ENCODE measurements at regions not wholly inside any gene's neighbourhood (a gene's known extent, or its start where the extent isn't known, plus 50 kb on each side); places are given as distances from the start of the nearest gene placed in this dataset.

DNA sequence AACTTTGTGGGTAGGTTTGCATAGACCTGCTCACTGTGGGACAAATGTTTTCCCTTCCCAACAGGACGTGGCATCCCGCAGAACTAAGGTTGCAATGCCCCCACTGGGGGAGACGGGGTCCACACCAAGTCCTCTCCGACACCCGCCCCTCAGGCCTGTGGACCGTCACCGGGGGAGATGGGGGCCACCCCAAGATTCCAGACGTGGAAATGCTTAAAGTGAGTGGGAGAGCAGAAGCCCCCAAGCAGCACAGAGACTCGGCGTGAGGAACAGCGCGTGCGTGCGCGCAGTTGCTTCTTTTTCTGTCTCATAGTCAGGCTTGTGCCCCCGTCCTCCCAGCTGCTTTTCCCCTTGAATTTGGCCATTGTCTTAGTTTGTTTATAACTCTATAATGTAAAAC is 826.3 kb upstream of the SALL3 start:
- TF ChIP-seq, protein P1, sequence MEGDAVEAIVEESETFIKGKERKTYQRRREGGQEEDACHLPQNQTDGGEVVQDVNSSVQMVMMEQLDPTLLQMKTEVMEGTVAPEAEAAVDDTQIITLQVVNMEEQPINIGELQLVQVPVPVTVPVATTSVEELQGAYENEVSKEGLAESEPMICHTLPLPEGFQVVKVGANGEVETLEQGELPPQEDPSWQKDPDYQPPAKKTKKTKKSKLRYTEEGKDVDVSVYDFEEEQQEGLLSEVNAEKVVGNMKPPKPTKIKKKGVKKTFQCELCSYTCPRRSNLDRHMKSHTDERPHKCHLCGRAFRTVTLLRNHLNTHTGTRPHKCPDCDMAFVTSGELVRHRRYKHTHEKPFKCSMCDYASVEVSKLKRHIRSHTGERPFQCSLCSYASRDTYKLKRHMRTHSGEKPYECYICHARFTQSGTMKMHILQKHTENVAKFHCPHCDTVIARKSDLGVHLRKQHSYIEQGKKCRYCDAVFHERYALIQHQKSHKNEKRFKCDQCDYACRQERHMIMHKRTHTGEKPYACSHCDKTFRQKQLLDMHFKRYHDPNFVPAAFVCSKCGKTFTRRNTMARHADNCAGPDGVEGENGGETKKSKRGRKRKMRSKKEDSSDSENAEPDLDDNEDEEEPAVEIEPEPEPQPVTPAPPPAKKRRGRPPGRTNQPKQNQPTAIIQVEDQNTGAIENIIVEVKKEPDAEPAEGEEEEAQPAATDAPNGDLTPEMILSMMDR (IDR thresholded peaks at IDR 0.05), result no peak
- TF ChIP-seq POLR2A (IDR thresholded peaks at IDR 0.05), result no peak
- TF ChIP-seq POLR2AphosphoS5 (IDR thresholded peaks at IDR 0.05), result no peak
